PC-3 (cell line): ENCODE measurements at regions not wholly inside any gene's neighbourhood (a gene's known extent, or its start where the extent isn't known, plus 50 kb on each side); places are given as distances from the start of the nearest gene placed in this dataset.

Source experiments
- CTCF ChIP-seq: fragments of 300-600 bp; sonication (generic); conservative IDR thresholded peaks from 2 replicates; pipeline ENCODE4 v1.5.1; 2017; ENCODE audit warnings: antibody characterized with exemption, low read depth, mild to moderate bottlenecking, low read length
- EZH2 ChIP-seq: fragments of 300-600 bp; sonication (generic); IDR thresholded peaks from one replicate; pipeline ENCODE4 v1.6.1; 2017; ENCODE audit warnings: antibody characterized with exemption, mild to moderate bottlenecking, low read length; ENCODE audit not compliant: unreplicated experiment

GRCh38 chr12:76290963-76291859 lies 57.0 kb downstream of the BBS10 start:
- TF ChIP-seq CTCF (no peak), EZH2 (no peak)
